H1 (cell line): ENCODE measurements at regions not wholly inside any gene's neighbourhood (a gene's known extent, or its start where the extent isn't known, plus 50 kb on each side); places are given as distances from the start of the nearest gene placed in this dataset.

Source experiments
- CTCF ChIA-PET: fragments of 300-600 bp; sonication (Branson Sonifier 250); formaldehyde crosslinking; loops from one replicate; lab custom pipeline; 2021; ENCODE audit not compliant: partially characterized antibody; lab: Charles Lee
- POLR2A ChIA-PET: fragments of 300-600 bp; sonication (Branson Sonifier 250); formaldehyde crosslinking; loops from one replicate; lab custom pipeline; 2021; ENCODE audit warnings: inconsistent platforms; ENCODE audit not compliant: partially characterized antibody; lab: Charles Lee
- DNase-seq, 2 experiments: peaks; one replicate each; pipeline versions ENCODE4 v3.0.0 to v3.0.0-alpha.2; 2010 to 2022; ENCODE audit warnings: low spot score in 2 of 2, low read depth in 1 of 2, mixed read lengths in 1 of 2
- FAIRE-seq: peaks from 2 replicates; lab custom pipeline; 2011; peaks lifted over from hg19 to GRCh38; lab: Jason Lieb, UNC
- H2AFZ ChIP-seq: 2 replicates; pipeline ENCODE4 v1.8.1; 2012; ENCODE audit warnings: low read length, inconsistent platforms
- H2AK5ac ChIP-seq: 2 replicates; pipeline ENCODE4 v1.6.1; 2013; ENCODE audit warnings: low read depth, low read length
- H2BK120ac ChIP-seq: replicated peaks from 2 replicates; pipeline ENCODE3; 2013; ENCODE audit warnings: low read depth, low read length, inconsistent platforms
- H2BK12ac ChIP-seq: 2 replicates; pipeline ENCODE4 v1.6.1; 2013; ENCODE audit warnings: low read depth, low read length
- H2BK15ac ChIP-seq: 2 replicates; pipeline ENCODE4 v1.6.1; 2013; ENCODE audit warnings: low read length
- H2BK20ac ChIP-seq: 2 replicates; pipeline ENCODE4 v1.6.1; 2013; ENCODE audit warnings: low read length
- H2BK5ac ChIP-seq: 2 replicates; pipeline ENCODE4 v1.6.1; 2013; ENCODE audit warnings: low read depth, low read length
- H3K14ac ChIP-seq: 2 replicates; pipeline ENCODE4 v1.6.1; 2013; ENCODE audit warnings: inconsistent platforms; ENCODE audit not compliant: insufficient read length
- H3K18ac ChIP-seq: 2 replicates; pipeline ENCODE4 v1.6.1; 2013; ENCODE audit warnings: low read length; ENCODE audit errors: extremely low read depth
- H3K23ac ChIP-seq: 2 replicates; pipeline ENCODE4 v1.6.1; 2013; ENCODE audit warnings: inconsistent platforms; ENCODE audit not compliant: insufficient read length
- H3K23me2 ChIP-seq: 2 replicates; pipeline ENCODE4 v1.6.1; 2013; ENCODE audit warnings: low read depth, low read length
- H3K27ac ChIP-seq: 2 replicates; pipeline ENCODE4 v1.6.1; 2011; ENCODE audit warnings: low read depth, low read length, inconsistent platforms
- H3K27me3 ChIP-seq, 4 experiments: replicated peaks in 1 of 4; 1 replicate in 1 of 4; 2 replicates in 3 of 4; pipeline versions ENCODE4 v1.6.1 to v1.8.1; 2011 to 2013; ENCODE audit warnings: low read length in 3 of 4, mild to moderate bottlenecking in 3 of 4, inconsistent platforms in 2 of 4, mixed read lengths in 2 of 4, moderate library complexity in 1 of 4; ENCODE audit not compliant: control insufficient read depth in 3 of 4, insufficient read depth in 3 of 4; ENCODE audit errors: extremely low read depth in 1 of 4
- H3K36me3 ChIP-seq, 4 experiments: 2 replicates each; pipeline versions ENCODE4 v1.6.1 to v1.8.1; 2011 to 2013; ENCODE audit warnings: mild to moderate bottlenecking in 4 of 4, low read length in 3 of 4, moderate library complexity in 2 of 4, control low read depth in 1 of 4, inconsistent platforms in 1 of 4; ENCODE audit not compliant: insufficient read depth in 4 of 4, control insufficient read depth in 2 of 4
- H3K4ac ChIP-seq: replicated peaks from 2 replicates; pipeline ENCODE3; 2013; ENCODE audit warnings: low read length, low read depth, mixed read lengths, inconsistent platforms; ENCODE audit not compliant: insufficient read length
- H3K4me1 ChIP-seq, 4 experiments: replicated peaks in 1 of 4; 1 replicate in 1 of 4; 2 replicates in 3 of 4; pipeline versions ENCODE4 v1.6.1 to v1.8.1; 2011 to 2013; ENCODE audit warnings: low read length in 3 of 4, inconsistent platforms in 2 of 4, mixed read lengths in 1 of 4; ENCODE audit not compliant: insufficient read depth in 4 of 4, control insufficient read depth in 3 of 4
- H3K4me2 ChIP-seq, 2 experiments: 2 replicates each; pipeline versions ENCODE4 v1.6.1 to v1.8.1; 2011 to 2013; ENCODE audit warnings: low read depth in 2 of 2, low read length in 2 of 2, control low read depth in 1 of 2, inconsistent platforms in 1 of 2, mild to moderate bottlenecking in 1 of 2; ENCODE audit not compliant: insufficient read depth in 1 of 2
- H3K4me3 ChIP-seq, 4 experiments: fragments of 200-600, 300-600 bp in 1 of 4; sonication (generic), shearing (Covaris generic), sonication (Bioruptor Twin) in 1 of 4; 2 replicates each; pipeline versions ENCODE4 v1.5.1 to v1.8.1; 2011 to 2016; ENCODE audit warnings: low read length in 4 of 4, low read depth in 3 of 4, control low read depth in 2 of 4, inconsistent platforms in 2 of 4, mild to moderate bottlenecking in 2 of 4, mixed read lengths in 1 of 4, moderate library complexity in 1 of 4; ENCODE audit not compliant: insufficient read depth in 2 of 4; ENCODE audit errors: extremely low read depth in 1 of 4
- H3K56ac ChIP-seq: replicated peaks from 2 replicates; pipeline ENCODE3; 2013; ENCODE audit warnings: low read depth, mild to moderate bottlenecking, mixed read lengths, low read length, inconsistent platforms; ENCODE audit not compliant: insufficient read length
- H3K79me1 ChIP-seq: 2 replicates; pipeline ENCODE4 v1.6.1; 2013; ENCODE audit warnings: low read depth, low read length, control low read depth
- H3K79me2 ChIP-seq, 2 experiments: 2 replicates each; pipeline versions ENCODE4 v1.6.1 to v1.8.1; 2012 to 2013; ENCODE audit warnings: low read length in 2 of 2, mild to moderate bottlenecking in 2 of 2, inconsistent platforms in 1 of 2; ENCODE audit not compliant: insufficient read depth in 2 of 2, control insufficient read depth in 1 of 2
- H3K9ac ChIP-seq, 4 experiments: replicated peaks in 1 of 4; 1 replicate in 1 of 4; 2 replicates in 3 of 4; pipeline versions ENCODE4 v1.6.1 to v1.8.1; 2011 to 2013; ENCODE audit warnings: low read depth in 3 of 4, low read length in 3 of 4, control low read depth in 2 of 4, mild to moderate bottlenecking in 2 of 4, moderate library complexity in 2 of 4, inconsistent platforms in 1 of 4; ENCODE audit errors: extremely low read depth in 1 of 4
- H3K9me3 ChIP-seq, 2 experiments: 2 replicates each; pipeline versions ENCODE4 v1.6.1 to v1.8.1; 2012 to 2013; ENCODE audit warnings: mild to moderate bottlenecking in 2 of 2, moderate library complexity in 2 of 2, control low read depth in 1 of 2, inconsistent platforms in 1 of 2, low read depth in 1 of 2, low read length in 1 of 2, mixed read lengths in 1 of 2; ENCODE audit not compliant: insufficient read depth in 2 of 2
- H4K20me1 ChIP-seq, 2 experiments: replicated peaks in 1 of 2; 2 replicates each; pipeline versions ENCODE3 to v1.8.1; 2011 to 2013; ENCODE audit warnings: inconsistent platforms in 2 of 2, low read length in 2 of 2, mild to moderate bottlenecking in 1 of 2; ENCODE audit not compliant: insufficient read depth in 2 of 2, control insufficient read depth in 1 of 2
- H4K5ac ChIP-seq: 2 replicates; pipeline ENCODE4 v1.6.1; 2013; ENCODE audit warnings: low read length, low read depth, mixed read lengths, inconsistent platforms; ENCODE audit not compliant: insufficient read length
- H4K8ac ChIP-seq: 2 replicates; pipeline ENCODE4 v1.8.0; 2013; ENCODE audit warnings: mild to moderate bottlenecking, moderate library complexity, low read length, inconsistent platforms; ENCODE audit not compliant: insufficient read depth; ENCODE audit errors: extremely low read depth
- H4K91ac ChIP-seq: replicated peaks from 2 replicates; pipeline ENCODE3; 2013; ENCODE audit warnings: low read length, mixed read lengths, inconsistent platforms; ENCODE audit not compliant: insufficient read length
- GABPA ChIP-seq: IDR thresholded peaks from 2 replicates; pipeline ENCODE4 v1.6.1; 2011; ENCODE audit warnings: mild to moderate bottlenecking, low read length, moderate library complexity, borderline replicate concordance; ENCODE audit not compliant: insufficient read depth
- ZNF274 ChIP-seq: IDR thresholded peaks from 2 replicates; pipeline ENCODE4 v1.7.0; 2012; ENCODE audit warnings: low read length, borderline replicate concordance; ENCODE audit errors: extremely low read depth

DNA sequence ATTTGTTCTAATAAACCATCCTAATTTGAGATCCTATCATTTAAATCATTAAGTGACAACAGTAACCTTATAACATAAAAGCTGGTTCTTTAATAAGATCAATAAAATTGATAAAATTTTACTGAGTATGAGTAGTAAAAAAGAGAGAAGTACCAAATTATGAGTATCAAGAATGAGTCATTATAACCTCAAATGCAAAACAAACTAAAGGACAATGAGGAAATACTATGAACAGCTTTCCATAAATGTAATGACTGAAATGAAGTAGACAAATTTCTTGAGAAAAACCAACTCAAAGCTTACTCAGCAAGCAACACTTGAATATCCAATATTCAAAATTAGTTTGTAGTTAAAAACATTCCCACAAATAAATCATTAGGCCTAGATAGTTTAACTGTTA is 433.0 kb downstream of the ZEB2 start:
- Histone ChIP-seq H3K9me3 (0 out of 4 replicates have a peak, but pooled peaks cover 0 to 3% of the 10 kb centered on the region in 2 experiments), H2BK20ac (no peak overlapping the region), H2AFZ (no peak overlapping the region), H3K18ac (no peak overlapping the region), H3K4me3 (no peak overlapping the region), H3K14ac (no peak overlapping the region), H2AK5ac (no peak overlapping the region), H2BK15ac (no peak overlapping the region), H3K4me1 (no peaks in the 10 kb centered on the region), H3K27me3 (no peaks in the 10 kb centered on the region), H3K4ac (no peak overlapping the region), H4K91ac (no peak overlapping the region), H3K36me3 (no peaks in the 10 kb centered on the region), H3K79me1 (no peaks in the 10 kb centered on the region), H3K56ac (no peak overlapping the region), H3K27ac (no peak overlapping the region), H3K9ac (no peak overlapping the region), H3K79me2 (no peaks in the 10 kb centered on the region), H4K5ac (no peak overlapping the region), H3K23ac (no peak overlapping the region), H2BK12ac (no peak overlapping the region), H3K4me2 (no peak overlapping the region), H3K23me2 (no peaks in the 10 kb centered on the region), H2BK120ac (no peak overlapping the region), H4K20me1 (no peaks in the 10 kb centered on the region), H2BK5ac (no peak overlapping the region), H4K8ac (no peak overlapping the region)
- TF ChIP-seq GABPA (no peak), ZNF274 (no peak)
- DNase-seq (no peak), FAIRE-seq (no peak)
- ChIA-PET POLR2A (no interaction called here), CTCF (no interaction called here)
